ENCODE measurements at regions not wholly inside any gene's neighbourhood (a gene's known extent, or its start where the extent isn't known, plus 50 kb on each side); places are given as distances from the start of the nearest gene placed in this dataset.
"Not testable (repeated sequence)": the region's sequence is repeated elsewhere in the genome, so short reads cannot be mapped to it uniquely, and the experiment has no call there.

GRCh38 chr3:158026236-158026635 is 80.0 kb downstream of the SHOX2 start:
- no peak for DNase-seq

GRCh38 chr3:158019897-158020296 is 86.3 kb downstream of the SHOX2 start:
- DNase-seq = not testable (repeated sequence)

GRCh38 chr3:158018462-158018861 is 87.8 kb downstream of the SHOX2 start:
- DNase-seq = no peak

- DNase-seq = no peak
These were observed 93.3 kb downstream of the SHOX2 start for GRCh38 chr3:158012901-158013300.

- no peak for DNase-seq
These were observed 100.7 kb downstream of the SHOX2 start for GRCh38 chr3:158005391-158006100.

- no peak for DNase-seq
These were observed 107.0 kb downstream of the SHOX2 start for GRCh38 chr3:157999246-157999645.

- no peak for DNase-seq
These were observed 123.9 kb downstream of the SHOX2 start for GRCh38 chr3:157982359-157982758.

- no peak for DNase-seq
These were observed 124.4 kb downstream of the SHOX2 start for GRCh38 chr3:157981819-157982218.

- no peak for DNase-seq
These were observed 127.2 kb downstream of the SHOX2 start for GRCh38 chr3:157979022-157979421.

- DNase-seq = no peak
These were observed 144.6 kb downstream of the SHOX2 start for GRCh38 chr3:157961665-157962064.

- DNase-seq = no peak
These were observed 147.8 kb downstream of the SHOX2 start for GRCh38 chr3:157958457-157958856.

GRCh38 chr3:157956850-157957249 is 149.4 kb downstream of the SHOX2 start:
- DNase-seq = no peak

GRCh38 chr3:157956176-157956575 is 150.0 kb downstream of the SHOX2 start:
- DNase-seq = no peak

- DNase-seq = no peak
These were observed 152.7 kb downstream of the SHOX2 start for GRCh38 chr3:157953565-157953964.

GRCh38 chr3:157948605-157949383 is 157.4 kb downstream of the SHOX2 start:
- no peak for DNase-seq

GRCh38 chr3:157939166-157939565 is 167.1 kb downstream of the SHOX2 start:
- DNase-seq = no peak

- no peak for DNase-seq
These were observed 168.0 kb downstream of the SHOX2 start for GRCh38 chr3:157938154-157938779.

- DNase-seq = no peak
These were observed 174.7 kb downstream of the SHOX2 start for GRCh38 chr3:157931517-157931916.

- DNase-seq = no peak
These were observed 176.0 kb downstream of the SHOX2 start for GRCh38 chr3:157930000-157930780.

- no peak for DNase-seq
These were observed 179.4 kb downstream of the SHOX2 start for GRCh38 chr3:157926822-157927221.

GRCh38 chr3:157922614-157923013 is 183.6 kb downstream of the SHOX2 start:
- DNase-seq = no peak

GRCh38 chr3:157921811-157922210 is 184.4 kb downstream of the SHOX2 start:
- no peak for DNase-seq
